ENCODE measurements at regions not wholly inside any gene's neighbourhood (a gene's known extent, or its start where the extent isn't known, plus 50 kb on each side); places are given as distances from the start of the nearest gene placed in this dataset.
A peak's percentile ranks its signal among the peaks of the same experiment; 100 is the strongest.

GRCh38 chr5:118311103-118311819 is 677.1 kb downstream of the DTWD2 start:
- Histone ChIP-seq H3K56ac (ENCODE audit: low read length) (no peak overlapping the region), H3K4me2 (ENCODE audit: low read length) (no peak overlapping the region), H3K36me3 (ENCODE audit: control insufficient read depth, insufficient read depth, low read length) (no peaks in the 10 kb centered on the region), H4K5ac (ENCODE audit: low read length) (no peak overlapping the region), H3K18ac (ENCODE audit: low read length) (no peak overlapping the region), H3K23ac (ENCODE audit: low read length) (no peak overlapping the region), H3K27me3 (ENCODE audit: insufficient read depth, low read length, poor library complexity) (no peaks in the 10 kb centered on the region), H3K4me1 (ENCODE audit: control insufficient read depth, low read depth, low read length) (no peaks in the 10 kb centered on the region), H3K4ac (ENCODE audit: low read depth, low read length) (no peak overlapping the region), H3K27ac (ENCODE audit: low read depth, low read length) (no peak overlapping the region), H3K4me3 (ENCODE audit: low read length) (no peak overlapping the region), H2BK5ac (ENCODE audit: low read length) (no peak overlapping the region), H4K8ac (ENCODE audit: low read depth, low read length) (no peak overlapping the region), H2BK15ac (replicated peaks; ENCODE audit: low read depth) (no peak overlapping the region), H3K79me2 (ENCODE audit: control insufficient read depth, insufficient read depth, low read length) (no peaks in the 10 kb centered on the region), H2AK5ac (ENCODE audit: low read length) (no peak overlapping the region), H2BK120ac (ENCODE audit: low read depth, low read length) (peak overlapping the region; percentile 61), H3K79me1 (ENCODE audit: low read length) (no peaks in the 10 kb centered on the region), H3K9ac (ENCODE audit: low read length) (no peak overlapping the region)
- WGBS (ENCODE audit: extremely low coverage, insufficient coverage, low lambda C conversion rate) = no CpG with 5 or more reads among the region's 5 CpGs
- DNase-seq = no peak

GRCh38 chr5:118310401-118310800 is 677.9 kb downstream of the DTWD2 start:
- H3K27ac ChIP-seq (ENCODE audit: low read depth, low read length) = no peak overlapping the region
- no peak overlapping the region for H3K4me3 ChIP-seq (ENCODE audit: low read length)
- no peak overlapping the region for H4K8ac ChIP-seq (ENCODE audit: low read depth, low read length)
- no peaks in the 10 kb centered on the region for H3K79me2 ChIP-seq (ENCODE audit: control insufficient read depth, insufficient read depth, low read length)
- no peaks in the 10 kb centered on the region for H3K36me3 ChIP-seq (ENCODE audit: control insufficient read depth, insufficient read depth, low read length)
- H3K79me1 ChIP-seq (ENCODE audit: low read length) = no peaks in the 10 kb centered on the region
- no peak overlapping the region for H3K4ac ChIP-seq (ENCODE audit: low read depth, low read length)
- H3K23ac ChIP-seq (ENCODE audit: low read length) = no peak overlapping the region
- H2AK5ac ChIP-seq (ENCODE audit: low read length) = no peak overlapping the region
- H2BK5ac ChIP-seq (ENCODE audit: low read length) = no peak overlapping the region
- no peak overlapping the region for H3K9ac ChIP-seq (ENCODE audit: low read length)
- no peaks in the 10 kb centered on the region for H3K27me3 ChIP-seq (ENCODE audit: insufficient read depth, low read length, poor library complexity)
- H3K56ac ChIP-seq (ENCODE audit: low read length) = no peak overlapping the region
- no peak for DNase-seq
- no peak overlapping the region for H4K5ac ChIP-seq (ENCODE audit: low read length)
- no CpG with 5 or more reads among the region's 3 CpGs for WGBS (ENCODE audit: extremely low coverage, insufficient coverage, low lambda C conversion rate)
- no peak overlapping the region for H2BK15ac ChIP-seq (replicated peaks; ENCODE audit: low read depth)
- no peaks in the 10 kb centered on the region for H3K4me1 ChIP-seq (ENCODE audit: control insufficient read depth, low read depth, low read length)
- H3K18ac ChIP-seq (ENCODE audit: low read length) = no peak overlapping the region
- no peak overlapping the region for H2BK120ac ChIP-seq (ENCODE audit: low read depth, low read length)
- H3K4me2 ChIP-seq (ENCODE audit: low read length) = no peak overlapping the region

GRCh38 chr5:118303296-118303695 is 685.1 kb downstream of the DTWD2 start:
- H3K4ac ChIP-seq (ENCODE audit: low read depth, low read length) = no peak overlapping the region
- H4K5ac ChIP-seq (ENCODE audit: low read length) = no peak overlapping the region
- DNase-seq = no peak
- no peak overlapping the region for H3K23ac ChIP-seq (ENCODE audit: low read length)
- no peak overlapping the region for H3K56ac ChIP-seq (ENCODE audit: low read length)
- no peak overlapping the region for H2BK5ac ChIP-seq (ENCODE audit: low read length)
- no peaks in the 10 kb centered on the region for H3K79me2 ChIP-seq (ENCODE audit: control insufficient read depth, insufficient read depth, low read length)
- no peak overlapping the region for H4K8ac ChIP-seq (ENCODE audit: low read depth, low read length)
- no peak overlapping the region for H3K4me3 ChIP-seq (ENCODE audit: low read length)
- no peaks in the 10 kb centered on the region for H3K27me3 ChIP-seq (ENCODE audit: insufficient read depth, low read length, poor library complexity)
- no peaks in the 10 kb centered on the region for H3K79me1 ChIP-seq (ENCODE audit: low read length)
- no peak overlapping the region for H3K27ac ChIP-seq (ENCODE audit: low read depth, low read length)
- H3K4me1 ChIP-seq (ENCODE audit: control insufficient read depth, low read depth, low read length) = no peaks in the 10 kb centered on the region
- no peak overlapping the region for H2BK15ac ChIP-seq (replicated peaks; ENCODE audit: low read depth)
- H3K36me3 ChIP-seq (ENCODE audit: control insufficient read depth, insufficient read depth, low read length) = no peaks in the 10 kb centered on the region
- no peak overlapping the region for H2BK120ac ChIP-seq (ENCODE audit: low read depth, low read length)
- H3K18ac ChIP-seq (ENCODE audit: low read length) = no peak overlapping the region
- no peak overlapping the region for H3K4me2 ChIP-seq (ENCODE audit: low read length)
- H2AK5ac ChIP-seq (ENCODE audit: low read length) = no peak overlapping the region
- WGBS (ENCODE audit: extremely low coverage, insufficient coverage, low lambda C conversion rate) = no CpG with 5 or more reads among the region's 2 CpGs
- H3K9ac ChIP-seq (ENCODE audit: low read length) = no peak overlapping the region

GRCh38 chr5:118302786-118303185 is 685.6 kb downstream of the DTWD2 start:
- H2BK15ac ChIP-seq (replicated peaks; ENCODE audit: low read depth) = no peak overlapping the region
- H4K8ac ChIP-seq (ENCODE audit: low read depth, low read length) = no peak overlapping the region
- no peak overlapping the region for H3K23ac ChIP-seq (ENCODE audit: low read length)
- no peak overlapping the region for H3K4me2 ChIP-seq (ENCODE audit: low read length)
- H3K79me2 ChIP-seq (ENCODE audit: control insufficient read depth, insufficient read depth, low read length) = no peaks in the 10 kb centered on the region
- H3K27ac ChIP-seq (ENCODE audit: low read depth, low read length) = no peak overlapping the region
- H3K79me1 ChIP-seq (ENCODE audit: low read length) = no peaks in the 10 kb centered on the region
- H3K27me3 ChIP-seq (ENCODE audit: insufficient read depth, low read length, poor library complexity) = no peaks in the 10 kb centered on the region
- H4K5ac ChIP-seq (ENCODE audit: low read length) = no peak overlapping the region
- H2AK5ac ChIP-seq (ENCODE audit: low read length) = no peak overlapping the region
- WGBS (ENCODE audit: extremely low coverage, insufficient coverage, low lambda C conversion rate) = no CpG with 5 or more reads among the region's 1 CpG
- H3K4me3 ChIP-seq (ENCODE audit: low read length) = no peak overlapping the region
- H3K18ac ChIP-seq (ENCODE audit: low read length) = no peak overlapping the region
- H3K4ac ChIP-seq (ENCODE audit: low read depth, low read length) = no peak overlapping the region
- no peaks in the 10 kb centered on the region for H3K36me3 ChIP-seq (ENCODE audit: control insufficient read depth, insufficient read depth, low read length)
- H3K4me1 ChIP-seq (ENCODE audit: control insufficient read depth, low read depth, low read length) = no peaks in the 10 kb centered on the region
- no peak overlapping the region for H2BK120ac ChIP-seq (ENCODE audit: low read depth, low read length)
- H2BK5ac ChIP-seq (ENCODE audit: low read length) = no peak overlapping the region
- no peak for DNase-seq
- H3K56ac ChIP-seq (ENCODE audit: low read length) = no peak overlapping the region
- no peak overlapping the region for H3K9ac ChIP-seq (ENCODE audit: low read length)

GRCh38 chr5:118301696-118302095 is 686.7 kb downstream of the DTWD2 start:
- Histone ChIP-seq H3K4me1 (ENCODE audit: control insufficient read depth, low read depth, low read length) (no peaks in the 10 kb centered on the region), H3K27ac (ENCODE audit: low read depth, low read length) (no peak overlapping the region), H2BK120ac (ENCODE audit: low read depth, low read length) (no peak overlapping the region), H2AK5ac (ENCODE audit: low read length) (no peak overlapping the region), H3K4me2 (ENCODE audit: low read length) (no peak overlapping the region), H4K8ac (ENCODE audit: low read depth, low read length) (no peak overlapping the region), H2BK15ac (replicated peaks; ENCODE audit: low read depth) (no peak overlapping the region), H2BK5ac (ENCODE audit: low read length) (no peak overlapping the region), H4K5ac (ENCODE audit: low read length) (no peak overlapping the region), H3K79me2 (ENCODE audit: control insufficient read depth, insufficient read depth, low read length) (no peaks in the 10 kb centered on the region), H3K27me3 (ENCODE audit: insufficient read depth, low read length, poor library complexity) (no peaks in the 10 kb centered on the region), H3K36me3 (ENCODE audit: control insufficient read depth, insufficient read depth, low read length) (no peaks in the 10 kb centered on the region), H3K4me3 (ENCODE audit: low read length) (no peak overlapping the region), H3K4ac (ENCODE audit: low read depth, low read length) (no peak overlapping the region), H3K56ac (ENCODE audit: low read length) (no peak overlapping the region), H3K79me1 (ENCODE audit: low read length) (no peaks in the 10 kb centered on the region), H3K23ac (ENCODE audit: low read length) (no peak overlapping the region), H3K18ac (ENCODE audit: low read length) (no peak overlapping the region), H3K9ac (ENCODE audit: low read length) (no peak overlapping the region)
- no peak for DNase-seq
- no CpG with 5 or more reads among the region's 3 CpGs for WGBS (ENCODE audit: extremely low coverage, insufficient coverage, low lambda C conversion rate)

- Histone ChIP-seq H3K79me2 (ENCODE audit: control insufficient read depth, insufficient read depth, low read length) (no peaks in the 10 kb centered on the region), H3K23ac (ENCODE audit: low read length) (no peak overlapping the region), H3K27me3 (ENCODE audit: insufficient read depth, low read length, poor library complexity) (no peaks in the 10 kb centered on the region), H3K4me1 (ENCODE audit: control insufficient read depth, low read depth, low read length) (no peaks in the 10 kb centered on the region), H2BK5ac (ENCODE audit: low read length) (no peak overlapping the region), H3K18ac (ENCODE audit: low read length) (no peak overlapping the region), H2BK120ac (ENCODE audit: low read depth, low read length) (no peak overlapping the region), H3K79me1 (ENCODE audit: low read length) (no peaks in the 10 kb centered on the region), H3K4me3 (ENCODE audit: low read length) (no peak overlapping the region), H3K9ac (ENCODE audit: low read length) (no peak overlapping the region), H2BK15ac (replicated peaks; ENCODE audit: low read depth) (no peak overlapping the region), H4K5ac (ENCODE audit: low read length) (no peak overlapping the region), H3K4ac (ENCODE audit: low read depth, low read length) (no peak overlapping the region), H3K27ac (ENCODE audit: low read depth, low read length) (no peak overlapping the region), H4K8ac (ENCODE audit: low read depth, low read length) (no peak overlapping the region), H3K4me2 (ENCODE audit: low read length) (no peak overlapping the region), H2AK5ac (ENCODE audit: low read length) (no peak overlapping the region), H3K36me3 (ENCODE audit: control insufficient read depth, insufficient read depth, low read length) (no peaks in the 10 kb centered on the region), H3K56ac (ENCODE audit: low read length) (no peak overlapping the region)
- no CpG with 5 or more reads among the region's 5 CpGs for WGBS (ENCODE audit: extremely low coverage, insufficient coverage, low lambda C conversion rate)
- no peak for DNase-seq
Observed at GRCh38 chr5:118295045-118295444, 693.3 kb downstream of the DTWD2 start.
